Caco-2 (cell line): ENCODE measurements at regions not wholly inside any gene's neighbourhood (a gene's known extent, or its start where the extent isn't known, plus 50 kb on each side); places are given as distances from the start of the nearest gene placed in this dataset.

Experiments
- BruUV-seq: library from RNA; stranded (reverse); fragments of 400-500 nt; replicated peaks from 2 replicates; lab custom pipeline; 2021; lab: Mats Ljungman, UMichigan
- CTCF ChIA-PET: fragments of 300-600 bp; sonication (Branson Sonifier 250); formaldehyde crosslinking; loops from one replicate; lab custom pipeline; 2022; ENCODE audit warnings: antibody characterized with exemption; lab: Charles Lee
- POLR2A ChIA-PET: fragments of 300-600 bp; sonication (Branson Sonifier 250); formaldehyde crosslinking; loops from one replicate; lab custom pipeline; 2022; ENCODE audit warnings: antibody characterized with exemption; lab: Charles Lee
- DNase-seq, 2 experiments: peaks; one replicate each; pipeline versions ENCODE4 v3.0.0 to v3.0.0-alpha.2; 2020 to 2022
- H3K27me3 ChIP-seq: replicated peaks from 2 replicates; pipeline ENCODE4 v1.6.0; 2011; ENCODE audit warnings: low read length; ENCODE audit not compliant: control insufficient read depth, insufficient read depth
- H3K36me3 ChIP-seq: 2 replicates; pipeline ENCODE4 v1.5.1; 2011; ENCODE audit warnings: low read length; ENCODE audit not compliant: control insufficient read depth, insufficient read depth
- H3K4me1 ChIP-seq: fragments of 250-450 bp; sonication (Bioruptor Pico); 2 replicates; pipeline ENCODE4 v1.5.1; 2020; ENCODE audit warnings: mild to moderate bottlenecking
- H3K4me3 ChIP-seq: 2 replicates; pipeline ENCODE4 v1.5.1; 2011; ENCODE audit warnings: low read depth, mild to moderate bottlenecking, control low read depth, low read length
- H3K9me3 ChIP-seq: fragments of 250-450 bp; sonication (Bioruptor Pico); 2 replicates; pipeline ENCODE4 v1.5.1; 2020; ENCODE audit warnings: mild to moderate bottlenecking, moderate library complexity
- H3K27ac Mint-ChIP-seq: one replicate; pipeline ENCODE4 v1.8.0; 2022; ENCODE audit warnings: mixed read lengths; ENCODE audit not compliant: unreplicated experiment
- H3K27me3 Mint-ChIP-seq: one replicate; pipeline ENCODE4 v1.8.0; 2022; ENCODE audit warnings: mixed read lengths; ENCODE audit not compliant: insufficient read depth, unreplicated experiment
- H3K36me3 Mint-ChIP-seq: one replicate; pipeline ENCODE4 v1.8.0; 2022; ENCODE audit warnings: mild to moderate bottlenecking, mixed read lengths; ENCODE audit not compliant: insufficient read depth, unreplicated experiment
- H3K4me1 Mint-ChIP-seq: one replicate; pipeline ENCODE4 v1.8.0; 2022; ENCODE audit warnings: low read depth, mixed read lengths; ENCODE audit not compliant: unreplicated experiment
- H3K4me3 Mint-ChIP-seq: one replicate; pipeline ENCODE4 v1.8.0; 2022; ENCODE audit warnings: mild to moderate bottlenecking, moderate library complexity, mixed read lengths; ENCODE audit not compliant: unreplicated experiment
- H3K9me3 Mint-ChIP-seq: one replicate; pipeline ENCODE4 v1.8.0; 2022; ENCODE audit warnings: mixed read lengths; ENCODE audit not compliant: unreplicated experiment
- CTCF ChIP-seq, 2 experiments: fragments of 200-600 bp in 1 of 2; IDR thresholded peaks; 1 replicate in 1 of 2; 2 replicates in 1 of 2; pipeline versions ENCODE4 v1.5.1 to v1.8.0; 2011 to 2022; ENCODE audit warnings: antibody characterized with exemption in 1 of 2, control low read depth in 1 of 2, inconsistent platforms in 1 of 2, low read depth in 1 of 2, low read length in 1 of 2, mild to moderate bottlenecking in 1 of 2, moderate library complexity in 1 of 2; ENCODE audit not compliant: insufficient read depth in 1 of 2, severe bottlenecking in 1 of 2, unreplicated experiment in 1 of 2
- intact Hi-C: fragments of 100-400 bp; cut with micrococcal nuclease; formaldehyde crosslinking; loops from one replicate; pipeline ENCODE4 v1.10.0; 2022; ENCODE audit not compliant: unreplicated experiment

- Mint-ChIP-seq H3K9me3 (no peaks in the 10 kb centered on the region), H3K27ac (no peak overlapping the region), H3K4me1 (no peaks in the 10 kb centered on the region), H3K27me3 (no peaks in the 10 kb centered on the region), H3K4me3 (no peak overlapping the region), H3K36me3 (no peaks in the 10 kb centered on the region)
- Histone ChIP-seq H3K27me3 (no peaks in the 10 kb centered on the region), H3K36me3 (no peaks in the 10 kb centered on the region), H3K9me3 (no peaks in the 10 kb centered on the region), H3K4me3 (no peak overlapping the region), H3K4me1 (no peaks in the 10 kb centered on the region)
- TF ChIP-seq CTCF (IDR thresholded peaks at IDR 0.05; ENCODE audit: insufficient read depth in 1 of 2, low read depth in 1 of 2, low read length in 1 of 2, severe bottlenecking in 1 of 2, unreplicated experiment in 1 of 2): no peak
- intact Hi-C loops: no loop called here
- DNase-seq: no peak
- CTCF ChIA-PET: no interaction called here
- no TSS peak for BruUV-seq
- POLR2A ChIA-PET: no interaction called here
These were observed 77.3 kb upstream of the GADD45A start for GRCh38 chr1:67607699-67608098.

- Mint-ChIP-seq H3K27ac (no peak overlapping the region), H3K4me3 (no peak overlapping the region), H3K4me1 (no peaks in the 10 kb centered on the region), H3K9me3 (no peaks in the 10 kb centered on the region), H3K27me3 (no peaks in the 10 kb centered on the region), H3K36me3 (no peaks in the 10 kb centered on the region)
- H3K9me3 ChIP-seq: no peaks in the 10 kb centered on the region
- H3K4me3 ChIP-seq: no peak overlapping the region
- no peaks in the 10 kb centered on the region for H3K4me1 ChIP-seq
- intact Hi-C loops: no loop called here
- H3K36me3 ChIP-seq: no peaks in the 10 kb centered on the region
- no peaks in the 10 kb centered on the region for H3K27me3 ChIP-seq
- POLR2A ChIA-PET: no interaction called here
- DNase-seq: no peak
- no peak for TF ChIP-seq CTCF (IDR thresholded peaks at IDR 0.05; ENCODE audit: insufficient read depth in 1 of 2, low read depth in 1 of 2, low read length in 1 of 2, severe bottlenecking in 1 of 2, unreplicated experiment in 1 of 2)
- BruUV-seq: no TSS peak
- CTCF ChIA-PET: interaction anchor here (0.6 kb wide), 1 partner anchor 51 kb away, joined by 3 read pairs; no protein-coding TSS in a partner anchor
These were observed 76.1 kb upstream of the GADD45A start for GRCh38 chr1:67608661-67609576.

GRCh38 chr1:67609577-67610341 is 75.2 kb upstream of the GADD45A start:
- Histone ChIP-seq H3K36me3 (no peaks in the 10 kb centered on the region), H3K27me3 (no peaks in the 10 kb centered on the region), H3K4me1 (no peaks in the 10 kb centered on the region), H3K4me3 (no peak overlapping the region), H3K9me3 (no peaks in the 10 kb centered on the region)
- Mint-ChIP-seq H3K4me3 (no peak overlapping the region), H3K27me3 (no peaks in the 10 kb centered on the region), H3K36me3 (no peaks in the 10 kb centered on the region), H3K9me3 (peaks cover 2% of the 10 kb centered on the region), H3K27ac (no peak overlapping the region), H3K4me1 (peaks cover 8% of the 10 kb centered on the region)
- POLR2A ChIA-PET: no interaction called here
- DNase-seq: no peak
- CTCF ChIA-PET: no interaction called here
- no TSS peak for BruUV-seq
- intact Hi-C loops: loop anchor here (5.0 kb wide), 1 partner anchor 37 kb away; no protein-coding TSS in a partner anchor
- TF ChIP-seq CTCF (IDR thresholded peaks at IDR 0.05; ENCODE audit: insufficient read depth in 1 of 2, low read depth in 1 of 2, low read length in 1 of 2, severe bottlenecking in 1 of 2, unreplicated experiment in 1 of 2): no peak
